ENCODE measurements at regions not wholly inside any gene's neighbourhood (a gene's known extent, or its start where the extent isn't known, plus 50 kb on each side); places are given as distances from the start of the nearest gene placed in this dataset.

GRCh38 chr5:23223846-23224245, 283.6 kb upstream of the PRDM9 start:
- H3K4me3 ChIP-seq (ENCODE audit: low read depth in 1 of 2, low read length in 2 of 2): no peak overlapping the region
- H3K27ac ChIP-seq (ENCODE audit: low read length): no peak overlapping the region
- H3K79me2 ChIP-seq (ENCODE audit: insufficient read depth, low read length): no peaks in the 10 kb centered on the region
- H3K36me3 ChIP-seq (ENCODE audit: insufficient read depth, low read length): no peaks in the 10 kb centered on the region
- ATAC-seq (ENCODE audit: insufficient read depth, low read depth) (no peak), DNase-seq (no peak)
- no peaks in the 10 kb centered on the region for H4K20me1 ChIP-seq (ENCODE audit: insufficient read depth, low read length)
- no peak overlapping the region for H3K9ac ChIP-seq (ENCODE audit: low read depth, low read length)
- TF ChIP-seq CTCF (IDR thresholded peaks at IDR 0.05; ENCODE audit: borderline replicate concordance, extremely low read depth, low read length, poor library complexity, severe bottlenecking): no peak
- TF ChIP-seq EZH2 (IDR thresholded peaks at IDR 0.05; ENCODE audit: borderline replicate concordance, low read depth, low read length, severe bottlenecking): no peak
- no peak overlapping the region for H3K4me2 ChIP-seq (ENCODE audit: insufficient read depth, low read length)
- H3K27me3 ChIP-seq (ENCODE audit: insufficient read depth, low read length, poor library complexity): no peaks in the 10 kb centered on the region
- H3K4me1 ChIP-seq (ENCODE audit: insufficient read depth, low read length): no peaks in the 10 kb centered on the region
- H2AFZ ChIP-seq (ENCODE audit: low read depth, low read length): no peak overlapping the region
- H3K9me3 ChIP-seq (ENCODE audit: insufficient read depth, low read length, severe bottlenecking): no peaks in the 10 kb centered on the region

GRCh38 chr5:23221831-23222230, 285.6 kb upstream of the PRDM9 start:
- no peaks in the 10 kb centered on the region for H3K79me2 ChIP-seq (ENCODE audit: insufficient read depth, low read length)
- no peaks in the 10 kb centered on the region for H3K4me1 ChIP-seq (ENCODE audit: insufficient read depth, low read length)
- H3K36me3 ChIP-seq (ENCODE audit: insufficient read depth, low read length): no peaks in the 10 kb centered on the region
- no peak overlapping the region for H3K27ac ChIP-seq (ENCODE audit: low read length)
- H2AFZ ChIP-seq (ENCODE audit: low read depth, low read length): no peak overlapping the region
- H3K9ac ChIP-seq (ENCODE audit: low read depth, low read length): no peak overlapping the region
- DNase-seq (no peak), ATAC-seq (ENCODE audit: insufficient read depth, low read depth) (no peak)
- no peak for TF ChIP-seq EZH2 (IDR thresholded peaks at IDR 0.05; ENCODE audit: borderline replicate concordance, low read depth, low read length, severe bottlenecking)
- TF ChIP-seq CTCF (IDR thresholded peaks at IDR 0.05; ENCODE audit: borderline replicate concordance, extremely low read depth, low read length, poor library complexity, severe bottlenecking): no peak
- no peaks in the 10 kb centered on the region for H3K27me3 ChIP-seq (ENCODE audit: insufficient read depth, low read length, poor library complexity)
- H3K4me3 ChIP-seq (ENCODE audit: low read depth in 1 of 2, low read length in 2 of 2): no peak overlapping the region
- H4K20me1 ChIP-seq (ENCODE audit: insufficient read depth, low read length): no peaks in the 10 kb centered on the region
- no peak overlapping the region for H3K4me2 ChIP-seq (ENCODE audit: insufficient read depth, low read length)
- H3K9me3 ChIP-seq (ENCODE audit: insufficient read depth, low read length, severe bottlenecking): no peaks in the 10 kb centered on the region

- TF ChIP-seq CTCF (IDR thresholded peaks at IDR 0.05; ENCODE audit: borderline replicate concordance, extremely low read depth, low read length, poor library complexity, severe bottlenecking): no peak
- no peak for TF ChIP-seq EZH2 (IDR thresholded peaks at IDR 0.05; ENCODE audit: borderline replicate concordance, low read depth, low read length, severe bottlenecking)
- H3K4me3 ChIP-seq (ENCODE audit: low read depth in 1 of 2, low read length in 2 of 2): no peak overlapping the region
- H3K79me2 ChIP-seq (ENCODE audit: insufficient read depth, low read length): no peaks in the 10 kb centered on the region
- ATAC-seq (ENCODE audit: insufficient read depth, low read depth): no peak
- H3K27me3 ChIP-seq (ENCODE audit: insufficient read depth, low read length, poor library complexity): no peaks in the 10 kb centered on the region
- no peaks in the 10 kb centered on the region for H4K20me1 ChIP-seq (ENCODE audit: insufficient read depth, low read length)
- no peak overlapping the region for H3K4me2 ChIP-seq (ENCODE audit: insufficient read depth, low read length)
- H3K36me3 ChIP-seq (ENCODE audit: insufficient read depth, low read length): no peaks in the 10 kb centered on the region
- no peak for DNase-seq
- no peak overlapping the region for H3K27ac ChIP-seq (ENCODE audit: low read length)
- H3K4me1 ChIP-seq (ENCODE audit: insufficient read depth, low read length): no peaks in the 10 kb centered on the region
- H3K9ac ChIP-seq (ENCODE audit: low read depth, low read length): no peak overlapping the region
- no peak overlapping the region for H2AFZ ChIP-seq (ENCODE audit: low read depth, low read length)
- no peaks in the 10 kb centered on the region for H3K9me3 ChIP-seq (ENCODE audit: insufficient read depth, low read length, severe bottlenecking)
These were observed 290.2 kb upstream of the PRDM9 start for GRCh38 chr5:23217159-23217558.

- no peak overlapping the region for H3K4me2 ChIP-seq (ENCODE audit: insufficient read depth, low read length)
- TF ChIP-seq CTCF (IDR thresholded peaks at IDR 0.05; ENCODE audit: borderline replicate concordance, extremely low read depth, low read length, poor library complexity, severe bottlenecking) (no peak), EZH2 (IDR thresholded peaks at IDR 0.05; ENCODE audit: borderline replicate concordance, low read depth, low read length, severe bottlenecking) (no peak)
- H3K79me2 ChIP-seq (ENCODE audit: insufficient read depth, low read length): no peaks in the 10 kb centered on the region
- H4K20me1 ChIP-seq (ENCODE audit: insufficient read depth, low read length): no peaks in the 10 kb centered on the region
- no peak overlapping the region for H2AFZ ChIP-seq (ENCODE audit: low read depth, low read length)
- ATAC-seq (ENCODE audit: insufficient read depth, low read depth) (no peak), DNase-seq (no peak)
- H3K36me3 ChIP-seq (ENCODE audit: insufficient read depth, low read length): no peaks in the 10 kb centered on the region
- H3K27me3 ChIP-seq (ENCODE audit: insufficient read depth, low read length, poor library complexity): no peaks in the 10 kb centered on the region
- H3K9me3 ChIP-seq (ENCODE audit: insufficient read depth, low read length, severe bottlenecking): no peaks in the 10 kb centered on the region
- H3K4me3 ChIP-seq (ENCODE audit: low read depth in 1 of 2, low read length in 2 of 2): no peak overlapping the region
- H3K9ac ChIP-seq (ENCODE audit: low read depth, low read length): no peak overlapping the region
- H3K27ac ChIP-seq (ENCODE audit: low read length): no peak overlapping the region
- H3K4me1 ChIP-seq (ENCODE audit: insufficient read depth, low read length): no peaks in the 10 kb centered on the region
These were observed 291.1 kb upstream of the PRDM9 start for GRCh38 chr5:23216345-23216744.

Data from DND-41 (cell line).